Activated naive CD4-positive, alpha-beta T cell treated with anti-CD3 and anti-CD28 coated beads, Interleukin-2, amount 10 ng/mL, durations not matched to agents 7 days and 5 days (primary cell): ENCODE measurements at regions not wholly inside any gene's neighbourhood (a gene's known extent, or its start where the extent isn't known, plus 50 kb on each side); places are given as distances from the start of the nearest gene placed in this dataset.

ENCODE experiments used
- CTCF ChIA-PET: fragments of 350-600 bp; sonication (Branson Sonifier 250); formaldehyde crosslinking; loops from one replicate; lab custom pipeline; 2021; ENCODE audit warnings: antibody characterized with exemption; lab: Charles Lee
- DNase-seq: peaks from one replicate; pipeline ENCODE4 v3.0.0-alpha.2; 2020
- H3K27ac Mint-ChIP-seq: one replicate; pipeline ENCODE4 v1.8.0; 2021; ENCODE audit warnings: mild to moderate bottlenecking, moderate library complexity, mixed read lengths
- H3K27me3 Mint-ChIP-seq: one replicate; pipeline ENCODE4 v1.8.0; 2021; ENCODE audit warnings: mild to moderate bottlenecking, mixed read lengths
- H3K36me3 Mint-ChIP-seq: one replicate; pipeline ENCODE4 v1.8.0; 2021; ENCODE audit warnings: mixed read lengths
- H3K4me1 Mint-ChIP-seq: one replicate; pipeline ENCODE4 v1.8.0; 2021; ENCODE audit warnings: mixed read lengths
- H3K4me3 Mint-ChIP-seq: one replicate; pipeline ENCODE4 v1.8.0; 2021; ENCODE audit warnings: mild to moderate bottlenecking, moderate library complexity, mixed read lengths
- H3K9me3 Mint-ChIP-seq: one replicate; pipeline ENCODE4 v1.8.0; 2021; ENCODE audit warnings: mixed read lengths

DNA sequence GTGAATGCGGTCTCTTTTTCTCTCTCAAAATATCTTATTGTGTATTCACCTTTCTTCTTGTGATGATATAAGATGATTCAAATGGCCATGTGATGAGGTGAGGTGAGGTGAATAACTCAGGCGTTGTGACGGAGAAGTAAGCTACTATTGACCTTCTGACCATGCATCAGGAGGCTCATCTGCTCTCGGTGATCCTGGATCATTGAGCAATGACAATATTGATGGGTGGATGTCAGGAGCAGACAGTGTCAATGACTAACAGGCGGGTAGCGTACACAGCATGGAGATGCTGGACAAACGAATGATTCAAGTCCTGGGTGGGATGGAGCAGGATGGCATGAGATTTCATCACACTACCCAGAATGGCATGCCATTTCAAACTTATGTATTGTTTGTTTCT, 119.6 kb downstream of the PXDC1 start:
- H3K27me3 Mint-ChIP-seq: peaks cover 25% of the 10 kb centered on the region
- CTCF ChIA-PET: no interaction called here

GRCh38 chr6:3631186-3631585, 120.3 kb downstream of the PXDC1 start:
- DNase-seq: no peak
- CTCF ChIA-PET: no interaction called here
- Mint-ChIP-seq H3K36me3 (no peaks in the 10 kb centered on the region), H3K27me3 (peaks cover 25% of the 10 kb centered on the region), H3K27ac (no peak overlapping the region), H3K4me3 (no peak overlapping the region), H3K4me1 (no peaks in the 10 kb centered on the region), H3K9me3 (no peaks in the 10 kb centered on the region)

More for the DNA sequence above, 119.6 kb downstream of the PXDC1 start:
- Mint-ChIP-seq H3K4me3 (no peak overlapping the region), H3K36me3 (no peaks in the 10 kb centered on the region), H3K4me1 (no peaks in the 10 kb centered on the region), H3K27ac (no peak overlapping the region), H3K9me3 (no peaks in the 10 kb centered on the region)
- DNase-seq: no peak

- DNase-seq: no peak
- Mint-ChIP-seq H3K27me3 (peaks cover 33% of the 10 kb centered on the region), H3K27ac (no peak overlapping the region), H3K9me3 (no peaks in the 10 kb centered on the region), H3K4me1 (no peaks in the 10 kb centered on the region), H3K4me3 (no peak overlapping the region), H3K36me3 (no peaks in the 10 kb centered on the region)
- CTCF ChIA-PET: no interaction called here
Measured at GRCh38 chr6:3630258-3630835, 121.2 kb downstream of the PXDC1 start.

DNA sequence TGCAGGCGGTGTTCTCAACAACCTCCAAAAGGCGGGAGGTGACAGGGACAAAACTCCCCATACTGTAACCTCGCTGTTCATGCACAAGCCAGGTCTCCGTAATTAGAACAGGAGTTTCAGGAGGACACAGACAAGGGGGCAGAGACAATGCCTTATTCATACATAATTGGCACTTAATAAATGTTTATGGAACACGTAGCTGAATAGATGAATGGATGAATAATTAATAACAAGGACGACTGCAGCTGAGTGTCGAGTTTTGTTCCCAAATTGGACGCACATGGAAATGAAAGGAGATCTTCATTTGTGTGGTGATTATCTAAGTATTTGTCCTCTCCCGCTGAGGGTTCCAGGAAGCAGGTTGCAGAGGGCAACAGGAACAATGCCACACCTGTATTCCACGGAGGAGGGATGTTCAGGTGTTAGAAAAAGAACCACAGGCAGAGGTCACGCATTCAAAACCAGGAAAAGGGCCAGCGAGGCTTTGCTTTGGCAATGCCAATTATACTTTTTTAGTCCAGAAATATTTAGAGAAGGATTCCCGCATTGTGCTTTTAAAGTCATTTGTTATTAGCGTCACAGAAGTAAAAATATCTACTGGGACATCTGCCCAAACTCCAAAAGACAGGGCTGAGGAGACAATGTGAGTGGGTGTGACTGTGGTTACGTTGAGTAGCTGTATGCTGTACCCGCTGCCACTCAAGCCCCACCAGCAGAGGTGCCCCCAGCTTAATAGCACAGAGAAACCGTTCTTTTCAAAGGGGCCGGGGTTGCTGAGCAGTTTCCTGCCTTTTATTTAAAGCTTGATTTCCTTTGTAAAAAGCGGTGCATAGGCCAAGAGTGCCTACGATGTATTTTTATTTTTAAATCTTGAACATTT, 123.3 kb downstream of the PXDC1 start:
- H3K27me3 Mint-ChIP-seq: peaks cover 47% of the 10 kb centered on the region
- H3K27ac Mint-ChIP-seq: no peak overlapping the region
- CTCF ChIA-PET: no interaction called here
- no peak for DNase-seq
- no peak overlapping the region for H3K4me3 Mint-ChIP-seq
- no peaks in the 10 kb centered on the region for H3K9me3 Mint-ChIP-seq
- H3K36me3 Mint-ChIP-seq: no peaks in the 10 kb centered on the region
- H3K4me1 Mint-ChIP-seq: no peaks in the 10 kb centered on the region

- DNase-seq: no peak
- Mint-ChIP-seq H3K36me3 (no peaks in the 10 kb centered on the region), H3K9me3 (no peaks in the 10 kb centered on the region), H3K4me3 (no peak overlapping the region), H3K4me1 (no peaks in the 10 kb centered on the region), H3K27me3 (peaks cover 50% of the 10 kb centered on the region), H3K27ac (no peak overlapping the region)
- CTCF ChIA-PET: no interaction called here
Measured at GRCh38 chr6:3627501-3627900, 124.0 kb downstream of the PXDC1 start.

DNA sequence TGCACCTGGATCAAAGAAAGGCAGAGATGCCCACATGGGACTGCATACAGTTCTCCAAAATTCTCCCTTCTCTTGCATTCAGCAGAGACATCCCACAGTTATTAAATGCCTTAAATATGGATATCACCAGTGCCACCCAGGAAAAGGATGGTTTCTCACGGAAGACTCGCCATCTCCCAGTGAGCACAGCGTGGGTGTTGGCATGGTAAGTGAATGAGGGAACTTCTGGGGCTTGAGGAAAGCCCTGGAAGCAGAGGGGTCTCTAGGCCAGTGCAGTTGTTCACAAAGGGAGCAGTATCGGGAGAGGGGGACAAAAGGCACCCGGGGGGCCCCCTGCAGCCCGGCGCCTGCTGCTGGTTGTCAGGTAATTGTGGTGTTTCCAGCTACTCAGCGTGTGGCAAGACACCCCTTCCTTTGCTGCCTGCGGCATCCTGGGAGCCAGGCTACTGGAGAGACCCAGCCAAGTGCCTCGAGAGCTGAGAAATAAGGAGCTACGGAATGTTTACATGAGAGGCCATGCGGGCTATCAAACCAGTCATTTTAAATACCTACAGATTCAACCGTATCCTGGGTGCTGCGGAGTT, 125.4 kb downstream of the PXDC1 start:
- CTCF ChIA-PET: no interaction called here
- H3K4me1 Mint-ChIP-seq: no peaks in the 10 kb centered on the region
- no peaks in the 10 kb centered on the region for H3K9me3 Mint-ChIP-seq
- H3K4me3 Mint-ChIP-seq: no peak overlapping the region
- H3K36me3 Mint-ChIP-seq: no peaks in the 10 kb centered on the region
- peaks cover 57% of the 10 kb centered on the region for H3K27me3 Mint-ChIP-seq
- no peak for DNase-seq
- no peak overlapping the region for H3K27ac Mint-ChIP-seq

GRCh38 chr6:3625149-3625979, 126.1 kb downstream of the PXDC1 start:
- DNase-seq: no peak
- CTCF ChIA-PET: interaction anchor here (1.5 kb wide), 1 partner anchor 215 kb away, joined by 4 read pairs; no protein-coding TSS in a partner anchor
- no peaks in the 10 kb centered on the region for H3K36me3 Mint-ChIP-seq
- H3K4me1 Mint-ChIP-seq: no peaks in the 10 kb centered on the region
- no peak overlapping the region for H3K4me3 Mint-ChIP-seq
- no peaks in the 10 kb centered on the region for H3K9me3 Mint-ChIP-seq
- H3K27ac Mint-ChIP-seq: no peak overlapping the region
- H3K27me3 Mint-ChIP-seq: peaks cover 59% of the 10 kb centered on the region

GRCh38 chr6:3624250-3625136, 127.0 kb downstream of the PXDC1 start:
- Mint-ChIP-seq H3K9me3 (no peaks in the 10 kb centered on the region), H3K27ac (no peak overlapping the region), H3K4me3 (no peak overlapping the region), H3K27me3 (peaks cover 59% of the 10 kb centered on the region), H3K36me3 (no peaks in the 10 kb centered on the region), H3K4me1 (no peaks in the 10 kb centered on the region)
- CTCF ChIA-PET: interaction anchor here (1.5 kb wide), 1 partner anchor 214 kb away, joined by 4 read pairs; no protein-coding TSS in a partner anchor
- no peak for DNase-seq

DNA sequence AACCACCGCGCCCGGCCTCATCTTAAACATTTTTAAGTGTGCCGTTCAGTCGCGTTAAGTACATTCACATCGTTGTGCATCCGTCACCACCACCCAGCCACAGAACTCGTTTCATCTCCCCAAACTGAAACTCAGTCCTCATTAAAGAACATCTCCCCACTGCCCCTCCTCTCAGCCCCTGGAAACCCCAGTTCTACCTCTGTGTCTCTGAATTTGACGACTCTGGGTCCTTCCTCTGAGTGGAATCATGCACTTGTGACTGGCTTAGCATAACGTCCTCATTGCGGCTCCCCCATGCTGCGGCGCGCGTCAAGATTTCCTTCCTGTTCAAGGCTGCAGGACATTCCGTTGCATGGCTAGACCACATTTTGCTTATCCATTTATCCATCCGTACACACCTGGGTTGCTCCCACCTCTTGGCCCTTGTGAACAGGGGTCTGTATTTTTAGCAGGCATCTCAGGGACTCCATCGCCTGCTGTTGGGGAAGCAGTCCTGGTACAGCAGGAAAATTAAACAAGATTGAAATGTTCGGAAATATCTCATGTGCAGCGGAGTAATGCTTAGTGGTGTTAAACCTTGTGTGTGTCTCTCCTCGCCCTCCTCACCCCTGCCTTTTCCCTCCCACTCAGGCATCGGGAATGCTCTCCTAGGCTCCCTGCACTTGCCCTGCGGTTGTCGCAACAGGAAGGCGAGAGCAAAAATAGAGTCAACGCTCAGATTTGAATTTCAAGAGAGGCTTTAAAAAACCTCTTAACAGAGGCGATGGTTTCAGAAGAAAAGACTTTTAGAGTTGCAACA, 127.9 kb downstream of the PXDC1 start:
- Mint-ChIP-seq H3K9me3 (no peaks in the 10 kb centered on the region), H3K27me3 (peaks cover 55% of the 10 kb centered on the region), H3K27ac (no peak overlapping the region), H3K36me3 (no peaks in the 10 kb centered on the region), H3K4me3 (no peak overlapping the region), H3K4me1 (no peaks in the 10 kb centered on the region)
- CTCF ChIA-PET: interaction anchor here (1.5 kb wide), 1 partner anchor 213 kb away, joined by 4 read pairs; no protein-coding TSS in a partner anchor
- no peak for DNase-seq

DNA sequence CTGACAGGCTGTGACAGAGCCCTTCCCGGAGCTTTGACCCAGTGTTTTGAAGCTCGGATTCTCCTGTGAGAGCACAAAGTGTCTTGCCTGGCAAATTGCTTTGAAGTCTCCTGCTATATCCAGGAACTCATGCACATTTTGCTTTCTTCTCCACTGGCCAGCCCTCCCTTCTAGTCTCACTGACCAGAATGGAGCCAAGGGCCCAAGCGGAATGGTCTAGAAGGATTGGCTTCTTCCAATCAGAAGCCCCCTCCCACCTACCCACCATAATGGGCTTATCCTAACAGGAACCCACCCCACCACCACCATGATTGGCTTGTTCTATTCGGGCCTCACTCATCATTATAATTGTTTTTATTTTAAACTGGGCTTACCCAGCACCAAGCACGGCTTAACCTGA, 130.1 kb downstream of the PXDC1 start:
- Mint-ChIP-seq H3K9me3 (no peaks in the 10 kb centered on the region), H3K27me3 (peaks cover 41% of the 10 kb centered on the region), H3K27ac (no peak overlapping the region), H3K36me3 (no peaks in the 10 kb centered on the region), H3K4me3 (no peak overlapping the region), H3K4me1 (no peaks in the 10 kb centered on the region)
- no peak for DNase-seq
- CTCF ChIA-PET: no interaction called here

DNA sequence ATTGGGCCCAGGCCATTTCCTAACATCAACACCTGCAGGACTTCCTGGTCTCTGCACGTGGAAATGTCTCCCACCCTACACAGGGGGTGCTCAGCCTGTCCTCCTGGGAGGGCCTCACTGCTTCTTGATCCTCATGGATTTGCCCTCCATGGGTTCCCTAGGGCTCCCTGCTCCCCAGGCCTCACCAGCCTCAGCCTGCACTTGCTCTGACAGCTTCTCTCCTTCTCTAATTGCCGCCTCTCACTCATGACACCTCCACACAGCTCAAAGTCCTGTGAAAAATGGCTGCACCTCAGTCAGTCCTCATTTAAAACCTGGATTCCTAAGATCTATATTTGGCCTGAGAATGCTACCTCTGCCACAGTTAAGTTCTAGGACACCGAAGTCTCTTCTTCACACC, 130.6 kb downstream of the PXDC1 start:
- Mint-ChIP-seq H3K4me3 (no peak overlapping the region), H3K4me1 (no peaks in the 10 kb centered on the region), H3K9me3 (no peaks in the 10 kb centered on the region), H3K36me3 (no peaks in the 10 kb centered on the region), H3K27me3 (peaks cover 39% of the 10 kb centered on the region), H3K27ac (no peak overlapping the region)
- DNase-seq: no peak
- CTCF ChIA-PET: no interaction called here

DNA sequence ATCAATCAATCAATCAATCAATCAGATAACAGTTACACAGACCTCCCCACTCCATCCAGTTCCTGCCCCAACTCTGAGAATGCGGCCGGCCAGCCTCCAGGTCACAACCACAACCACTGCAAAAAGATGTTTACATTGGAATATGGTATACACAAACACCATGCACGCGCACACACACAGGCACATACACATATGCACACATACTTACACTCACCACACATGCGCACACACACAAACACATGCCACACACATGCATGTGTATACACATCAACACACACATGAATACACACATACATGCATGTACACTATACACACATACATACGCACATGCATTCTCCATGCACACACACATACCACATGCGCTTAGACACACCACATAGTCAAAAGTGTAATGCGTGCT, 131.1 kb downstream of the PXDC1 start:
- Mint-ChIP-seq H3K4me3 (no peak overlapping the region), H3K36me3 (no peaks in the 10 kb centered on the region), H3K27me3 (peaks cover 33% of the 10 kb centered on the region), H3K27ac (no peak overlapping the region), H3K4me1 (no peaks in the 10 kb centered on the region), H3K9me3 (no peaks in the 10 kb centered on the region)
- CTCF ChIA-PET: no interaction called here
- no peak for DNase-seq

GRCh38 chr6:3619800-3620199, 131.7 kb downstream of the PXDC1 start:
- H3K27ac Mint-ChIP-seq: no peak overlapping the region
- H3K4me3 Mint-ChIP-seq: no peak overlapping the region
- peaks cover 28% of the 10 kb centered on the region for H3K27me3 Mint-ChIP-seq

More at GRCh38 chr6:3619800-3620199, 131.7 kb downstream of the PXDC1 start:
- Mint-ChIP-seq H3K36me3 (no peaks in the 10 kb centered on the region), H3K4me1 (no peaks in the 10 kb centered on the region), H3K9me3 (no peaks in the 10 kb centered on the region)
- DNase-seq: no peak
- CTCF ChIA-PET: no interaction called here
